ENCODE measurements at regions not wholly inside any gene's neighbourhood (a gene's known extent, or its start where the extent isn't known, plus 50 kb on each side); places are given as distances from the start of the nearest gene placed in this dataset.

DNA sequence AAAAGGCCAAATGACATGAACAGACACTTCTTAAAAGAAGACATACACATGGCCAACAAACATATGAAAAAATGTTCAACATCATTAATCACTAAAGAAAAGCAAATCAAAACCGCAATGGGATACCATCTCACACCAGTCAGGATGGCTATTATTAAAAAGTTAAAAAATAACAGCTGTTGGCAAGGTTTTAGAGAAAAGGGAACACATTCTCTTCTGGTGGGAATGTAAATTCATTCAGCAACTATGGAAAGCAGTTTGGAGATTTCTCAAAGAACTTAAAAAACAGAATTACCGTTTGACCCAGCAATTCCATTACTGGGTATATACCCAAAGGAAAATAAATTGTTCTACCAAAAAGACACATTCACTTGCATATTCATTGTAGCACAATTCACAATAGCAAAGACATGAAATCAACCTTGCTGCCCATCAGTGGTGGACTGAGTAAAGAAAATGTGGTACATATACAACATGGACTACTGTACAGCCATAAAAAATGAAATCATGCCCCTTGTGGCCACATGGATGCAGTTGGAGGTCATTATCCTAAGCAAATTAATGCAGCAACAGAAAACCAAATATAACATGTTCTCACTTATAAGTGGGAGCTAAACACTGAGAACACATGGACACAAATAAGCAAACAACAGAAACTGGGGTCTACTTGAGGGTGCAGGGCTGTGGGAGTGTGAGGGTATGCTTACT lies 190.7 kb upstream of the MCTP2 start:
- H3K27ac ChIP-seq (ENCODE audit: low read depth, low read length), result no peak overlapping the region

GRCh38 chr15:94036156-94036555 lies 195.2 kb upstream of the MCTP2 start:
- H3K27me3 ChIP-seq (ENCODE audit: control insufficient read depth in 3 of 3, insufficient read depth in 3 of 3, low read length in 3 of 3), result no peaks in the 10 kb centered on the region
- no peak overlapping the region for H3K4me3 ChIP-seq (ENCODE audit: low read length in 3 of 3)
- no peak overlapping the region for H3K27ac ChIP-seq (ENCODE audit: low read depth, low read length)
- no peak overlapping the region for H3K9ac ChIP-seq (ENCODE audit: low read depth in 1 of 3, low read length in 3 of 3)
- no peaks in the 10 kb centered on the region for H3K4me1 ChIP-seq (ENCODE audit: control insufficient read depth in 3 of 3, insufficient read depth in 3 of 3, low read length in 3 of 3)
- H3K36me3 ChIP-seq (ENCODE audit: control insufficient read depth in 3 of 3, insufficient read depth in 3 of 3, low read length in 3 of 3), result no peaks in the 10 kb centered on the region
- no peaks in the 10 kb centered on the region for H3K9me3 ChIP-seq (ENCODE audit: control insufficient read depth in 3 of 3, low read length in 3 of 3)

More for the DNA sequence above, 190.7 kb upstream of the MCTP2 start:
- Histone ChIP-seq H3K4me3 (ENCODE audit: low read length in 3 of 3) (no peak overlapping the region), H3K4me1 (ENCODE audit: control insufficient read depth in 3 of 3, insufficient read depth in 3 of 3, low read length in 3 of 3) (no peaks in the 10 kb centered on the region), H3K9ac (ENCODE audit: low read depth in 1 of 3, low read length in 3 of 3) (no peak overlapping the region), H3K27me3 (ENCODE audit: control insufficient read depth in 3 of 3, insufficient read depth in 3 of 3, low read length in 3 of 3) (no peaks in the 10 kb centered on the region), H3K9me3 (ENCODE audit: control insufficient read depth in 3 of 3, low read length in 3 of 3) (no peaks in the 10 kb centered on the region), H3K36me3 (ENCODE audit: control insufficient read depth in 3 of 3, insufficient read depth in 3 of 3, low read length in 3 of 3) (no peaks in the 10 kb centered on the region)

DNA sequence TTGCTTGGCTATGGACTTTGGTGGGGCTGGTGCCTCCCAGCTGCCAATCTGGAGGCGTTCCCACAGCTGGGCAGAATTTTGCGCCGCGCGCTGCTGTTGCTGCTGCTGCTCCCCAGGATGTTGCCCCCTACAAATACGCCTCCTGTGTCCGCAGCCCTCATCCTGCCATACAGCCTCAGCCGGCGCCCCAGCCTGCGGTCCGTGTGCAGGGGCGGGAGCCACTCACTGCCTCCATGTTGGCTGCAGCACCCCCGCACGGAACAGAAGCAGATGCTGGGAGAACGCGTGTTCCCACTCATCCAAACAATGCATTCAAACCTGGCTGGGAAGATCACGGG lies 197.7 kb upstream of the MCTP2 start:
- Histone ChIP-seq H3K4me3 (ENCODE audit: low read length in 3 of 3) (no peak overlapping the region), H3K9ac (ENCODE audit: low read depth in 1 of 3, low read length in 3 of 3) (no peak overlapping the region), H3K27ac (ENCODE audit: low read depth, low read length) (no peak overlapping the region), H3K27me3 (ENCODE audit: control insufficient read depth in 3 of 3, insufficient read depth in 3 of 3, low read length in 3 of 3) (no peaks in the 10 kb centered on the region), H3K4me1 (ENCODE audit: control insufficient read depth in 3 of 3, insufficient read depth in 3 of 3, low read length in 3 of 3) (no peaks in the 10 kb centered on the region), H3K9me3 (ENCODE audit: control insufficient read depth in 3 of 3, low read length in 3 of 3) (no peaks in the 10 kb centered on the region), H3K36me3 (ENCODE audit: control insufficient read depth in 3 of 3, insufficient read depth in 3 of 3, low read length in 3 of 3) (no peaks in the 10 kb centered on the region)

DNA sequence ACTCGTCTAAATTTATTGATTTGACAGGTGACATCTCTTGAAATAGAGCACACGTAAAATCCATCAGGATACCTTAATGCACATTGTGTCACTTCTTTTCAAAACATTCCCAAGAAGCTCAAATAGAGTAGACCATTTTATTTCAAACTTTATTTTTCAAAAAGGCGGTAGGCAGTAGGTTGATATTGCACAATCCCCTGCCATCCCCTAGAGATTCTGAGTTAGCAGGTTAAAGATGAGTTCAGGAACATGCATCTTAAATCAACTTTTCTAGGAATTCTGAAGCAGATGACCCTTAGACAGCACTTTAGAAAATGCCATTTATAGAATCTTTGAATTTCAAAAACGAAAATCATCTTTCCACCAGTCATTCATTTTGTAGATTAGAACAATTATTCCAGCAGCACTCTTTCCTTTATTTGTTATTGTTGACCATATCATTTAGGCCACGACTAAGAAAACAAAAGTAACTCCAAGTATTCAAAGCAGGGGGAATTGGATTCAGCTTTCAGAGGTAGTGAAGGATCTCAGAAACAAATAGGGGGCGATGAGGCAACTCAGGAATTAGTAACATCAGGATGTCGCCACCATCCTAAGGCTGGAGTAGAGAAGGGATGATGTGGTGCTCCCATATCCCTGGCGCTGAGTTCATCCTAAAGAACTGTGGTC lies 198.2 kb upstream of the MCTP2 start:
- H3K9ac ChIP-seq (ENCODE audit: low read depth in 1 of 3, low read length in 3 of 3), result no peak overlapping the region
- H3K4me1 ChIP-seq (ENCODE audit: control insufficient read depth in 3 of 3, insufficient read depth in 3 of 3, low read length in 3 of 3), result no peaks in the 10 kb centered on the region
- H3K9me3 ChIP-seq (ENCODE audit: control insufficient read depth in 3 of 3, low read length in 3 of 3), result no peaks in the 10 kb centered on the region
- no peak overlapping the region for H3K27ac ChIP-seq (ENCODE audit: low read depth, low read length)
- H3K27me3 ChIP-seq (ENCODE audit: control insufficient read depth in 3 of 3, insufficient read depth in 3 of 3, low read length in 3 of 3), result peaks cover 0 to under 1% (median 0%) of the 10 kb centered on the region in 3 donors
- H3K36me3 ChIP-seq (ENCODE audit: control insufficient read depth in 3 of 3, insufficient read depth in 3 of 3, low read length in 3 of 3), result no peaks in the 10 kb centered on the region
- no peak overlapping the region for H3K4me3 ChIP-seq (ENCODE audit: low read length in 3 of 3)

DNA sequence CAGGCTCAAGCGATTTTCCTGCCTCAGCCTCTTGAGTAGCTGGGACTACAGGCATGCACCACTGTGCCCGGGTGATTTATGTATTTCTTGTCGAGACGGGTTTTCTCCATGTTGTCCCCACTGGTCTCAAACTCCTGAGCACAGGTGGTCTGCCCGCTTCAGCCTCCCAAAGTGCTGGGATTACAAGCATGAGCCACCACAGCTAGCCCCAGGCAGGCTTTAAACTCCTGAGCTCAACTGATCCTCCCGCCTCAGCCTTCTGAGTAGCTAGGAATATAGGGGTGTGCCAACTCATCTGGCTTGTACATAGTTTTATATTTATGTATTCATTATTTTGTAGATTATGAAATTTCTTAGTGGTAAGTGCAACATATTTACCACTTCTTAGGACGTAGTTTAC lies 198.8 kb upstream of the MCTP2 start:
- H3K27ac ChIP-seq (ENCODE audit: low read depth, low read length), result no peak overlapping the region
- no peaks in the 10 kb centered on the region for H3K36me3 ChIP-seq (ENCODE audit: control insufficient read depth in 3 of 3, insufficient read depth in 3 of 3, low read length in 3 of 3)
- H3K4me1 ChIP-seq (ENCODE audit: control insufficient read depth in 3 of 3, insufficient read depth in 3 of 3, low read length in 3 of 3), result no peaks in the 10 kb centered on the region
- no peak overlapping the region for H3K9ac ChIP-seq (ENCODE audit: low read depth in 1 of 3, low read length in 3 of 3)
- peaks cover 0 to 2% (median 0%) of the 10 kb centered on the region in 3 donors for H3K27me3 ChIP-seq (ENCODE audit: control insufficient read depth in 3 of 3, insufficient read depth in 3 of 3, low read length in 3 of 3)
- H3K9me3 ChIP-seq (ENCODE audit: control insufficient read depth in 3 of 3, low read length in 3 of 3), result no peaks in the 10 kb centered on the region
- H3K4me3 ChIP-seq (ENCODE audit: low read length in 3 of 3), result no peak overlapping the region

- H3K27ac ChIP-seq (ENCODE audit: low read depth, low read length), result no peak overlapping the region
- H3K9ac ChIP-seq (ENCODE audit: low read depth in 1 of 3, low read length in 3 of 3), result no peak overlapping the region
- no peaks in the 10 kb centered on the region for H3K9me3 ChIP-seq (ENCODE audit: control insufficient read depth in 3 of 3, low read length in 3 of 3)
- H3K4me3 ChIP-seq (ENCODE audit: low read length in 3 of 3), result no peak overlapping the region
- no peaks in the 10 kb centered on the region for H3K36me3 ChIP-seq (ENCODE audit: control insufficient read depth in 3 of 3, insufficient read depth in 3 of 3, low read length in 3 of 3)
- peaks cover 0 to 2% (median 0%) of the 10 kb centered on the region in 3 donors for H3K27me3 ChIP-seq (ENCODE audit: control insufficient read depth in 3 of 3, insufficient read depth in 3 of 3, low read length in 3 of 3)
- no peaks in the 10 kb centered on the region for H3K4me1 ChIP-seq (ENCODE audit: control insufficient read depth in 3 of 3, insufficient read depth in 3 of 3, low read length in 3 of 3)
Measured at GRCh38 chr15:94031072-94031471, 200.3 kb upstream of the MCTP2 start.

DNA sequence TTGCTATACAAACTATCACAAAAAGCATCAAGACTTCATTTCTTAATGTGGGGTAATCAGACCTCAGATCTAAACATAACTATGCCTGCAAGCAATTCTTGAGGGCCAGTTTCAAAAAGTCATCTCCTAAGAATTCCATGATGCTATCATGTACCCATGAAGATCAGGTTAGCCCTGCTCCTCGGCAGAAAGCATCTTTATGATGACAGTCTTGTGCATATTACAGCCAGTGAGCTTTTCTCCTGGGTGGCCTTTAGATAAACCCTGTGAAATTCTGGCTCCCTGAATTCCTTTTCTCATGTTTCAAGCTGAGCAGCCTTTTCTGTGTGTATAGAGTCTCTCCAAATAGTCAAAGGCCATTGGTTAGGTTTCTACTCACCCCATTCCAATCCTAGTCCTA lies 201.9 kb upstream of the MCTP2 start:
- Histone ChIP-seq H3K4me3 (ENCODE audit: low read length in 3 of 3) (no peak overlapping the region), H3K9me3 (ENCODE audit: control insufficient read depth in 3 of 3, low read length in 3 of 3) (no peaks in the 10 kb centered on the region), H3K36me3 (ENCODE audit: control insufficient read depth in 3 of 3, insufficient read depth in 3 of 3, low read length in 3 of 3) (no peaks in the 10 kb centered on the region), H3K27me3 (ENCODE audit: control insufficient read depth in 3 of 3, insufficient read depth in 3 of 3, low read length in 3 of 3) (peaks cover 0 to 2% (median 0%) of the 10 kb centered on the region in 3 donors), H3K4me1 (ENCODE audit: control insufficient read depth in 3 of 3, insufficient read depth in 3 of 3, low read length in 3 of 3) (no peaks in the 10 kb centered on the region), H3K9ac (ENCODE audit: low read depth in 1 of 3, low read length in 3 of 3) (no peak overlapping the region), H3K27ac (ENCODE audit: low read depth, low read length) (no peak overlapping the region)

DNA sequence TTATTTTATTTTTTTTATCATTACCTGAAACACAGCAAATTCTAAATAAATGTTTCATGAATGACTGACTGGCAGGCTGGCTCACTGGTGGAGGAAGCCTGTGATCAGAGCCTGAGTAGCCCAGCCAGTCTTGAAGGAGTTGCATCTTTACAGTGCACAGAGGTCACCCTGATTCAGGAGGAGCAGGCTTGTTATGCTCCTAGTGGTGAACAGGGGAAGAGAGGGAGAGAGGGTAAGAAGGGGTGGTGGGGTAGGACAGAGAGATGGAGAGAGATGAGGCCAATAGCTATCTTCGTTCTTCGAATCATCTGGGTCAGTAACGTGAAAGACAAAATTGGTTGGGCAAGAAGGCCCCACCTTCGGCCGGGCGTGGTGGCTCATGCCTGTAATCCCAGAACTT lies 202.6 kb upstream of the MCTP2 start:
- H3K9ac ChIP-seq (ENCODE audit: low read depth in 1 of 3, low read length in 3 of 3), result no peak overlapping the region
- no peaks in the 10 kb centered on the region for H3K4me1 ChIP-seq (ENCODE audit: control insufficient read depth in 3 of 3, insufficient read depth in 3 of 3, low read length in 3 of 3)
- H3K9me3 ChIP-seq (ENCODE audit: control insufficient read depth in 3 of 3, low read length in 3 of 3), result no peaks in the 10 kb centered on the region
- H3K36me3 ChIP-seq (ENCODE audit: control insufficient read depth in 3 of 3, insufficient read depth in 3 of 3, low read length in 3 of 3), result no peaks in the 10 kb centered on the region
- no peak overlapping the region for H3K27ac ChIP-seq (ENCODE audit: low read depth, low read length)
- H3K27me3 ChIP-seq (ENCODE audit: control insufficient read depth in 3 of 3, insufficient read depth in 3 of 3, low read length in 3 of 3), result peaks cover 0 to 2% (median 0%) of the 10 kb centered on the region in 3 donors
- no peak overlapping the region for H3K4me3 ChIP-seq (ENCODE audit: low read length in 3 of 3)

- H3K36me3 ChIP-seq (ENCODE audit: control insufficient read depth in 3 of 3, insufficient read depth in 3 of 3, low read length in 3 of 3), result no peaks in the 10 kb centered on the region
- no peak overlapping the region for H3K9ac ChIP-seq (ENCODE audit: low read depth in 1 of 3, low read length in 3 of 3)
- no peak overlapping the region for H3K27ac ChIP-seq (ENCODE audit: low read depth, low read length)
- no peaks in the 10 kb centered on the region for H3K4me1 ChIP-seq (ENCODE audit: control insufficient read depth in 3 of 3, insufficient read depth in 3 of 3, low read length in 3 of 3)
- H3K27me3 ChIP-seq (ENCODE audit: control insufficient read depth in 3 of 3, insufficient read depth in 3 of 3, low read length in 3 of 3), result peaks cover 0 to 2% (median 0%) of the 10 kb centered on the region in 3 donors
- no peak overlapping the region for H3K4me3 ChIP-seq (ENCODE audit: low read length in 3 of 3)
- no peaks in the 10 kb centered on the region for H3K9me3 ChIP-seq (ENCODE audit: control insufficient read depth in 3 of 3, low read length in 3 of 3)
Measured at GRCh38 chr15:94028121-94028520, 203.2 kb upstream of the MCTP2 start.

DNA sequence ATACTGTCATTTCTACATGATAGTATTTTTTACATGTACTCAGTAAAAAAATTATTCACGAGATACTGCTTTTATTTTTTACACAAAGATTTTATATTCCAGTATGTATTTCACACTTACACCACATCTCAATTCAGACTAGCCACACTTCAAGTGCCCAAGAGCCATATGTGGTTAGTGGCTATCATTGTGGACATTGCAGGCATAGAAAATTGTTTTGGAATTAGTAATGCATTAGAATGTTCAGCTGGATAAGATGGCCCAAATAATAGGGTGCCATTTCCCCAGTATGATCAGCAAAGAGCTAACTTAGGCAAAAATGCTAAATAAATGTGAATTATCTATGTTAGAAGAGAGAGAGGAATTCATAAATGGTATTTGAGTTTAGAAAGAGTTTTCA lies 203.8 kb upstream of the MCTP2 start:
- Histone ChIP-seq H3K27ac (ENCODE audit: low read depth, low read length) (no peak overlapping the region), H3K9me3 (ENCODE audit: control insufficient read depth in 3 of 3, low read length in 3 of 3) (no peaks in the 10 kb centered on the region), H3K36me3 (ENCODE audit: control insufficient read depth in 3 of 3, insufficient read depth in 3 of 3, low read length in 3 of 3) (no peaks in the 10 kb centered on the region), H3K4me1 (ENCODE audit: control insufficient read depth in 3 of 3, insufficient read depth in 3 of 3, low read length in 3 of 3) (no peaks in the 10 kb centered on the region), H3K4me3 (ENCODE audit: low read length in 3 of 3) (no peak overlapping the region), H3K9ac (ENCODE audit: low read depth in 1 of 3, low read length in 3 of 3) (no peak overlapping the region), H3K27me3 (ENCODE audit: control insufficient read depth in 3 of 3, insufficient read depth in 3 of 3, low read length in 3 of 3) (peaks cover 0 to 2% (median 0%) of the 10 kb centered on the region in 3 donors)

Measured in skeletal muscle tissue (tissue), 3 donors.